Erythroblast (primary cell): ENCODE measurements at regions not wholly inside any gene's neighbourhood (a gene's known extent, or its start where the extent isn't known, plus 50 kb on each side); places are given as distances from the start of the nearest gene placed in this dataset.

Source experiments
- GATA1 ChIP-seq: IDR thresholded peaks from 2 replicates; pipeline ENCODE4 v1.6.1; 2011; ENCODE audit warnings: low read depth, mild to moderate bottlenecking, control low read depth, low read length, moderate library complexity
- POLR2A ChIP-seq: IDR thresholded peaks from 2 replicates; pipeline ENCODE4 v1.6.1; 2011; ENCODE audit warnings: mild to moderate bottlenecking, low read length

DNA sequence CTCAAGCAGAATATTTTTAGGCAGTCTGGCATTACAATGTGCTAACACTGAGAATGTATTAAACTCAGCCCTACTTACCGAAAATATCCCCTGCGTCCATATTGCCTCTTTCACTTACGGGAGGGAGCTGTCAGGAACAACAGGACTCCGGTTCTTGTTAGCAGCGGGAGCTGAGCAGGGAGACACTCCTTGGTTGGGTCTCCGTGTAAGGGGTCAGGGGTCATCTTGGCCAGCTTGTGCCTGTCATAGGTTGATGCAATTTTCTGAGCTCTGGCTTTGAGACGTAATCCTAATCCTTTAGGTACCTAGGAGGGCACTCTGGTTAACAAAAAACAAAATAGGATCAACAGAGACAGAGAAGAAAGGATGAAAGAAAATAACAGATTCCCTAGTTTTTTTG lies 1477.2 kb downstream of the BRD1 start:
- TF ChIP-seq POLR2A (no peak), GATA1 (no peak)
